CD4-positive, alpha-beta T cell (primary cell): ENCODE measurements at regions not wholly inside any gene's neighbourhood (a gene's known extent, or its start where the extent isn't known, plus 50 kb on each side); places are given as distances from the start of the nearest gene placed in this dataset.

Source experiments
- ATAC-seq: fragments of 200-7000 bp; cut with Tn5 transposase; one replicate; pipeline ENCODE4 v1.10.0; 2022; ENCODE audit warnings: mild to moderate bottlenecking; ENCODE audit not compliant: poor library complexity
- CTCF ChIA-PET: fragments of 350-600 bp; sonication (Branson Sonifier 250); formaldehyde crosslinking; loops from one replicate; lab custom pipeline; 2021; ENCODE audit warnings: antibody characterized with exemption, inconsistent platforms; lab: Charles Lee
- POLR2A ChIA-PET: fragments of 350-600 bp; sonication (Branson Sonifier 250); formaldehyde crosslinking; loops from one replicate; lab custom pipeline; 2021; ENCODE audit warnings: antibody characterized with exemption, inconsistent platforms; lab: Charles Lee
- DNase-seq, 14 experiments: peaks; one replicate each; pipeline ENCODE4 v3.0.0-alpha.2; 2013 to 2020; ENCODE audit warnings: mixed read lengths in 2 of 14
- H3K27ac ChIP-seq, 2 donors: one replicate each; pipeline versions ENCODE4 v1.5.1 to v1.7.0; 2013; ENCODE audit warnings: low read length in 2 of 2, low read depth in 1 of 2, mild to moderate bottlenecking in 1 of 2
- H3K27me3 ChIP-seq, 2 experiments: 1 replicate in 1 of 2; 2 replicates in 1 of 2; pipeline versions ENCODE4 v1.6.1 to v1.7.0; 2013; ENCODE audit warnings: low read length in 2 of 2, control low read depth in 1 of 2, mild to moderate bottlenecking in 1 of 2, moderate library complexity in 1 of 2; ENCODE audit not compliant: insufficient read depth in 2 of 2, control insufficient read depth in 1 of 2
- H3K36me3 ChIP-seq: one replicate; pipeline ENCODE4 v1.6.1; 2013; ENCODE audit warnings: low read length, control low read depth; ENCODE audit not compliant: insufficient read depth
- H3K4me1 ChIP-seq: one replicate; pipeline ENCODE4 v1.6.1; 2013; ENCODE audit warnings: low read length, control low read depth; ENCODE audit not compliant: insufficient read depth
- H3K4me3 ChIP-seq: one replicate; pipeline ENCODE4 v1.5.1; 2013; ENCODE audit warnings: mild to moderate bottlenecking, low read length, moderate library complexity
- H3K9me3 ChIP-seq, 2 experiments: 1 replicate in 1 of 2; 2 replicates in 1 of 2; pipeline versions ENCODE4 v1.6.1 to v1.7.0; 2013; ENCODE audit warnings: low read length in 2 of 2, mild to moderate bottlenecking in 2 of 2, control low read depth in 1 of 2, moderate library complexity in 1 of 2; ENCODE audit not compliant: control insufficient read depth in 1 of 2, insufficient read depth in 1 of 2
- H3K27ac Mint-ChIP-seq: one replicate; pipeline ENCODE4 v1.8.0; 2020; ENCODE audit warnings: mixed read lengths
- H3K27me3 Mint-ChIP-seq: one replicate; pipeline ENCODE4 v1.8.0; 2021; ENCODE audit warnings: mixed read lengths
- H3K36me3 Mint-ChIP-seq: one replicate; pipeline ENCODE4 v1.8.0; 2021; ENCODE audit warnings: low read depth, mixed read lengths
- H3K4me1 Mint-ChIP-seq: one replicate; pipeline ENCODE4 v1.8.0; 2021; ENCODE audit warnings: low read depth, mixed read lengths
- H3K4me3 Mint-ChIP-seq: one replicate; pipeline ENCODE4 v1.8.0; 2020; ENCODE audit warnings: mild to moderate bottlenecking, mixed read lengths
- H3K9me3 Mint-ChIP-seq: one replicate; pipeline ENCODE4 v1.8.0; 2020; ENCODE audit warnings: mixed read lengths
- intact Hi-C, 2 experiments: fragments of 100-400 bp; cut with DNase I in 1 of 2; cut with micrococcal nuclease in 1 of 2; formaldehyde crosslinking; loops; one replicate each; pipeline versions ENCODE4 v1.15.1 to v1.9.0; 2023 to 2025; cut with DNase I, micrococcal nuclease
- TF ChIP-seq, protein P1 (sequence below): fragments of 200-600 bp; IDR thresholded peaks from one replicate; pipeline ENCODE4 v1.8.0; 2022; ENCODE audit warnings: antibody characterized with exemption, mild to moderate bottlenecking

DNA sequence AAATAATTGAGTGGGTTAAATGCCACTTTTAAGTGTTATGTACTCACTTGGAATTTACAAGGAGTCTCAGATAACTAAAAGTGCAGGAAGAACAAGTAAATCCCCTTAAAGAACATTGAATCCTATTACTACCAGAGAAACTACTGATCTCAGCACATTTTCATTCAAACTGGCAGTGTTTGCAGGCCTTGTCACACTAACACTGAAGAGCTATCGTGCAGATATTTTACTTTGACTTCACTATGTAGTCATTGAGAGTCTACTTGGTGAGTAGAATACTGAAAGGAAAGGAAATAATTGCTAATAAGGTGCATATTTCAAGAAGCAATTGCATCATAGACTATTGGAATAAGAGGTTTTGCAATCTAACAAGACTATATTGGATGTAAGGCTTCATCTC, 721.4 kb upstream of the CBLB start:
- Histone ChIP-seq H3K27ac (no peak overlapping the region), H3K9me3 (no peaks in the 10 kb centered on the region), H3K27me3 (no peaks in the 10 kb centered on the region), H3K36me3 (no peaks in the 10 kb centered on the region), H3K4me3 (no peak overlapping the region), H3K4me1 (no peaks in the 10 kb centered on the region)
- no peaks in the 10 kb centered on the region for H3K36me3 Mint-ChIP-seq
- ChIA-PET POLR2A (no interaction called here), CTCF (no interaction called here)
- no peaks in the 10 kb centered on the region for H3K4me1 Mint-ChIP-seq
- H3K9me3 Mint-ChIP-seq, result no peaks in the 10 kb centered on the region
- no peak for DNase-seq
- no peaks in the 10 kb centered on the region for H3K27me3 Mint-ChIP-seq
- H3K27ac Mint-ChIP-seq, result no peak overlapping the region
- intact Hi-C loops, result no loop called here
- H3K4me3 Mint-ChIP-seq, result no peak overlapping the region
- TF ChIP-seq, protein P1, sequence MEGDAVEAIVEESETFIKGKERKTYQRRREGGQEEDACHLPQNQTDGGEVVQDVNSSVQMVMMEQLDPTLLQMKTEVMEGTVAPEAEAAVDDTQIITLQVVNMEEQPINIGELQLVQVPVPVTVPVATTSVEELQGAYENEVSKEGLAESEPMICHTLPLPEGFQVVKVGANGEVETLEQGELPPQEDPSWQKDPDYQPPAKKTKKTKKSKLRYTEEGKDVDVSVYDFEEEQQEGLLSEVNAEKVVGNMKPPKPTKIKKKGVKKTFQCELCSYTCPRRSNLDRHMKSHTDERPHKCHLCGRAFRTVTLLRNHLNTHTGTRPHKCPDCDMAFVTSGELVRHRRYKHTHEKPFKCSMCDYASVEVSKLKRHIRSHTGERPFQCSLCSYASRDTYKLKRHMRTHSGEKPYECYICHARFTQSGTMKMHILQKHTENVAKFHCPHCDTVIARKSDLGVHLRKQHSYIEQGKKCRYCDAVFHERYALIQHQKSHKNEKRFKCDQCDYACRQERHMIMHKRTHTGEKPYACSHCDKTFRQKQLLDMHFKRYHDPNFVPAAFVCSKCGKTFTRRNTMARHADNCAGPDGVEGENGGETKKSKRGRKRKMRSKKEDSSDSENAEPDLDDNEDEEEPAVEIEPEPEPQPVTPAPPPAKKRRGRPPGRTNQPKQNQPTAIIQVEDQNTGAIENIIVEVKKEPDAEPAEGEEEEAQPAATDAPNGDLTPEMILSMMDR, result no peak
- ATAC-seq, result no peak

DNA sequence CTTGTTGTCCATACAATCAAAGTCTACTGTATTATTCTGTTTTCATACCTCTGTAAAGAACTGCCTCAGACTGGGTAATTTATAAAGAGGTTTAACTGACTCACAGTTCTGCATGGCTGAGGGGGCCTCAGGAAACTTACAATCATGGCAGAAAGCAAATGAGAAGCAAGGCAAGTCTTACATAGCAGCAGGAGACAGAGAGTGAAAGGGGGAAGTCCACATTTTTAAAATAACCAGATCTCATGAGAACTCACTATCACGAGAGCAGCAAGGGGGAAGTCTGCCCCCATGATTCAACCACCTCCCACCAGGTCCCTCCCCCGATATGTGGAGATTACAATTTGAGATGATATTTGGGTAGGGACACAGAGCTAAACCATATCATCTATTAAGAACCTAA, 724.6 kb upstream of the CBLB start:
- TF ChIP-seq, protein P1, result no peak
- POLR2A ChIA-PET, result no interaction called here
- Mint-ChIP-seq H3K27ac (no peak overlapping the region), H3K4me3 (no peak overlapping the region), H3K36me3 (no peaks in the 10 kb centered on the region), H3K9me3 (peaks cover 2% of the 10 kb centered on the region), H3K27me3 (no peaks in the 10 kb centered on the region), H3K4me1 (no peaks in the 10 kb centered on the region)
- CTCF ChIA-PET, result interaction anchor here (1.1 kb wide), 1 partner anchor 87 kb away, joined by 3 read pairs; no protein-coding TSS in a partner anchor
- Histone ChIP-seq H3K27me3 (no peaks in the 10 kb centered on the region), H3K4me1 (no peaks in the 10 kb centered on the region), H3K27ac (no peak overlapping the region), H3K36me3 (no peaks in the 10 kb centered on the region), H3K4me3 (no peak overlapping the region), H3K9me3 (no peaks in the 10 kb centered on the region)
- intact Hi-C loops, result no loop called here
- DNase-seq, result no peak
- no peak for ATAC-seq

DNA sequence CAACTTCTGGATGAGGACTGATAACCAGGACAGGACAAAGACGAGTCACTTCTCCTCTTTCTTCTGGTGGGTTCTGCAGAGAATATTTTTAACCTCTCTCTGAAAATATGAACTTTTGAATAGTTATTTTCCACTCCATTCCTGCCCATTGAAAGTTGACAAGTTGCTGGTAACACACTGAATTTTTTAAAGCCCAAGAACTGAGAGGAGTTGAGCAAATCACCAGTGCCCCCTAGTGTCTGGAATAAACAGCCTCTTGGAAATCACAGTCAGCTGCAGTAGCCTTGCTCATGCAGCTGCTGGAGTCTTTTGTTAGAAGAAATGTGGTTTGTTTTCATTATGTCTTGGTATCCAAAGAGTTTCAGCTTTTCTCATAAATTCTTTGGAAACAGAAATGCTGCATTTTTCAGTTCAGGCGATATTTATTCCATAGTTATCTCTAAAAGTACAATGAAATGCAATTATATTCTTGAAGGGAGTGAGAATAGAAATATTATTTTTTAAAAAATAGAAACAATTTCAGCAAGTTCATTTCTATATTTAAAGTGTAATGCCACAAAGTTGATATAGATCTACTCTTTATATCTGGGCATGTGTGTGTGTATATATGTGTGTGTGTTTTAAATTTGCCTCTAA, 741.0 kb upstream of the CBLB start:
- H3K36me3 ChIP-seq, result no peaks in the 10 kb centered on the region
- intact Hi-C loops, result loop anchor here (1.0 to 5.0 kb wide), 3 partner anchors 923 to 1097 kb away; no protein-coding TSS in a partner anchor
- H3K9me3 ChIP-seq, result no peaks in the 10 kb centered on the region
- DNase-seq, result peak; percentile 18 to 82 (median 47)
- ChIA-PET CTCF (interaction anchor here (0.7 to 1.4 kb wide), 5 partner anchors 91 to 1241 kb away, joined by 3 to 6 read pairs (median 4); no protein-coding TSS in a partner anchor), POLR2A (no interaction called here)
- Mint-ChIP-seq H3K4me3 (no peak overlapping the region), H3K27me3 (no peaks in the 10 kb centered on the region), H3K4me1 (no peaks in the 10 kb centered on the region), H3K27ac (no peak overlapping the region), H3K9me3 (peaks cover 2% of the 10 kb centered on the region), H3K36me3 (no peaks in the 10 kb centered on the region)
- TF ChIP-seq, protein P1, result peak; percentile 91
- no peak overlapping the region for H3K27ac ChIP-seq
- ATAC-seq, result peak; percentile 77
- H3K4me1 ChIP-seq, result no peaks in the 10 kb centered on the region
- no peaks in the 10 kb centered on the region for H3K27me3 ChIP-seq
- H3K4me3 ChIP-seq, result no peak overlapping the region
